NOMO-1 (cell line): ENCODE measurements at regions not wholly inside any gene's neighbourhood (a gene's known extent, or its start where the extent isn't known, plus 50 kb on each side); places are given as distances from the start of the nearest gene placed in this dataset.

Source experiments
- DNase-seq, 2 experiments: peaks; one replicate each; lab custom pipeline; 2025; ENCODE audit not compliant: unreplicated experiment in 2 of 2; lab: John Stamatoyannopoulos, UW

GRCh38 chr10:107418085-107418806, 253.7 kb upstream of the SORCS1 start:
- DNase-seq: peak; percentile 28 to 35

- no peak for DNase-seq
These were observed 252.9 kb upstream of the SORCS1 start for GRCh38 chr10:107417446-107417845.

GRCh38 chr10:107415446-107415845, 250.9 kb upstream of the SORCS1 start:
- DNase-seq: peak; percentile 32 to 46

- no peak for DNase-seq
These were observed 249.5 kb upstream of the SORCS1 start for GRCh38 chr10:107413971-107414370.

- DNase-seq: peak; percentile 18 to 25
These were observed 245.0 kb upstream of the SORCS1 start for GRCh38 chr10:107409522-107409921.

GRCh38 chr10:107398115-107398514, 233.6 kb upstream of the SORCS1 start:
- DNase-seq: no peak

GRCh38 chr10:107391901-107392300, 227.4 kb upstream of the SORCS1 start:
- DNase-seq: no peak

- no peak for DNase-seq
These were observed 226.1 kb upstream of the SORCS1 start for GRCh38 chr10:107390563-107390962.

GRCh38 chr10:107383357-107383756, 218.9 kb upstream of the SORCS1 start:
- no peak for DNase-seq

- DNase-seq: no peak
These were observed 215.1 kb upstream of the SORCS1 start for GRCh38 chr10:107379601-107380000.

- DNase-seq: no peak
These were observed 207.3 kb upstream of the SORCS1 start for GRCh38 chr10:107371801-107372200.

- no peak for DNase-seq
These were observed 200.4 kb upstream of the SORCS1 start for GRCh38 chr10:107364872-107365271.

- DNase-seq: no peak
These were observed 197.8 kb upstream of the SORCS1 start for GRCh38 chr10:107362306-107362705.

- no peak for DNase-seq
These were observed 192.5 kb upstream of the SORCS1 start for GRCh38 chr10:107357033-107357432.

GRCh38 chr10:107356396-107356795, 191.9 kb upstream of the SORCS1 start:
- no peak for DNase-seq

GRCh38 chr10:107342711-107343110, 178.2 kb upstream of the SORCS1 start:
- DNase-seq: no peak

GRCh38 chr10:107341281-107341680, 176.8 kb upstream of the SORCS1 start:
- DNase-seq: no peak

- DNase-seq: peak; percentile 77 to 93
These were observed 175.8 kb upstream of the SORCS1 start for GRCh38 chr10:107340326-107340725.

GRCh38 chr10:107336061-107336460, 171.6 kb upstream of the SORCS1 start:
- no peak for DNase-seq

- no peak for DNase-seq
These were observed 153.1 kb upstream of the SORCS1 start for GRCh38 chr10:107317592-107317991.

GRCh38 chr10:107303203-107303602, 138.7 kb upstream of the SORCS1 start:
- no peak for DNase-seq

- DNase-seq: no peak
These were observed 135.1 kb upstream of the SORCS1 start for GRCh38 chr10:107299606-107300005.

- DNase-seq: no peak
These were observed 119.7 kb upstream of the SORCS1 start for GRCh38 chr10:107284187-107284586.
